ENCODE measurements at regions not wholly inside any gene's neighbourhood (a gene's known extent, or its start where the extent isn't known, plus 50 kb on each side); places are given as distances from the start of the nearest gene placed in this dataset.
"Not testable (repeated sequence)": the region's sequence is repeated elsewhere in the genome, so short reads cannot be mapped to it uniquely, and the experiment has no call there.

GRCh38 chr20:12145951-12146350 is 228.3 kb downstream of the BTBD3 start:
- H3K27me3 Mint-ChIP-seq; intact Hi-C loops (cut with micrococcal nuclease); H3K4me1 Mint-ChIP-seq (ENCODE audit: low read depth); H3K36me3 Mint-ChIP-seq (ENCODE audit: low read depth); H3K27ac Mint-ChIP-seq; H3K4me3 Mint-ChIP-seq: not testable (repeated sequence)
- peaks cover 19% of the 10 kb centered on the region for H3K9me3 Mint-ChIP-seq

DNA sequence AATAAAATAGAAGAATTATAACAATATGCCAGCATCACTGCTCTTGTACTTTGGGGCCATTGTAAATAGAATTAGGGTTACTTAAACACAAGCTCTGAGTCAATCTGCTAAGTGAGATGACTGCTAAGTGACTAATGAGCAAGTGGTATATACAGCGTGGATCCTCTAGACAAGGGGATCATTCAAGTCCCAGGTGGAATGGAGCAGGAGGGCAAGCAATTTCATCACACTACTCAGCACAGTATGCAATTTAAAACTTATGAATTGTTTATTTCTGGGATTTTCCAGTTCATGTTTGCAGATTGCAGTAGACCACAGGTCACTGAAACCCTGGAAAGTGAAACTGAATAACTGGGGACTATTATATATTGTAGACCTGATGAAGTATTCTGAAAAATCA is 235.3 kb downstream of the BTBD3 start:
- intact Hi-C loops (cut with micrococcal nuclease), result no loop called here
- Mint-ChIP-seq H3K36me3 (ENCODE audit: low read depth) (no peaks in the 10 kb centered on the region), H3K27me3 (no peaks in the 10 kb centered on the region), H3K4me3 (no peak overlapping the region), H3K9me3 (no peaks in the 10 kb centered on the region), H3K4me1 (ENCODE audit: low read depth) (peaks cover 6% of the 10 kb centered on the region), H3K27ac (no peak overlapping the region)

GRCh38 chr20:12153628-12154027 is 235.9 kb downstream of the BTBD3 start:
- intact Hi-C loops (cut with micrococcal nuclease), result no loop called here

DNA sequence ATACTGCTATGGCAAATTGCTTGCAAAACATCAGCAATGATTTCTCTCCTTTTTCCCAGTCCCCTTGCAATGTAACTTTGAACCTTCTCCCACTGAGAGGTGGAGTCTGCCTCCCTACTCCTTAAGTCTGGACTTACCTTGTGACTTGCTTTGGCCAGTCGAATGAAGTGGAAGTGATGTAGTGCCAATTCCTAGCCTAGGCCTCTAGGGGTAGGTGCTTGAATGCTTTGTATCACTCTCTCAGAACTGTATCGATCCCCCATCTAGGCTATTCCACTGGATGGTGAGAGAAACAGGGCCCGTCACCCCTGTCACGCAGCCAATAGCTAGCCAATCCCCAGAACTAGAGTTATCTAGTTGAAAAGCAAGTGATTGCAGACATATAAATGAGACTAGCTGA is 238.6 kb downstream of the BTBD3 start:
- Mint-ChIP-seq H3K36me3 (ENCODE audit: low read depth) (no peaks in the 10 kb centered on the region), H3K27me3 (no peaks in the 10 kb centered on the region), H3K4me3 (no peak overlapping the region), H3K4me1 (ENCODE audit: low read depth) (peaks cover 6% of the 10 kb centered on the region), H3K27ac (no peak overlapping the region), H3K9me3 (no peaks in the 10 kb centered on the region)
- intact Hi-C loops (cut with micrococcal nuclease), result no loop called here

More at GRCh38 chr20:12153628-12154027, 235.9 kb downstream of the BTBD3 start:
- H3K27me3 Mint-ChIP-seq, result no peaks in the 10 kb centered on the region
- H3K4me3 Mint-ChIP-seq, result no peak overlapping the region
- H3K4me1 Mint-ChIP-seq (ENCODE audit: low read depth), result peaks cover 6% of the 10 kb centered on the region
- no peaks in the 10 kb centered on the region for H3K36me3 Mint-ChIP-seq (ENCODE audit: low read depth)
- no peaks in the 10 kb centered on the region for H3K9me3 Mint-ChIP-seq
- H3K27ac Mint-ChIP-seq, result no peak overlapping the region

DNA sequence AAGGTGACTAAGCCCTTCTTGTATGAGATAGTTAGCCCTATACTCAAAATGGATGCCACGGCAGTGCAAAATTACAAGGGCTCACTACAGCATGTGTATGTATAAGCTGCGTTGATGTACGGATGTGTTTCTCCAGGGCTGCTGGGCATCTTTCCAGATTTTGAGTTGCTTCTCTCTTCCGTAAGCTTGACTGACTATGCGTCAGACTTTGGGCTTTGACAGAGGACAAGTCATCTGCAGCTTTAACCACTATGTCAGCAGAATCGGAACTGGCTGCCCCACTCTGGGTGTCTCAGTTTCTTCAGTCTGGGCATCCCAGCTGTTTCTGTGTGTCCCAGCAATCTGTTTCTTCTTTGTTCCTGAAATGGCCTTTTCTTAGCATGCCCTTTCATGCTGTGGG is 241.6 kb downstream of the BTBD3 start:
- Mint-ChIP-seq H3K4me3 (no peak overlapping the region), H3K36me3 (ENCODE audit: low read depth) (no peaks in the 10 kb centered on the region), H3K27ac (no peak overlapping the region), H3K9me3 (no peaks in the 10 kb centered on the region), H3K4me1 (ENCODE audit: low read depth) (no peaks in the 10 kb centered on the region), H3K27me3 (no peaks in the 10 kb centered on the region)
- intact Hi-C loops (cut with micrococcal nuclease), result no loop called here

DNA sequence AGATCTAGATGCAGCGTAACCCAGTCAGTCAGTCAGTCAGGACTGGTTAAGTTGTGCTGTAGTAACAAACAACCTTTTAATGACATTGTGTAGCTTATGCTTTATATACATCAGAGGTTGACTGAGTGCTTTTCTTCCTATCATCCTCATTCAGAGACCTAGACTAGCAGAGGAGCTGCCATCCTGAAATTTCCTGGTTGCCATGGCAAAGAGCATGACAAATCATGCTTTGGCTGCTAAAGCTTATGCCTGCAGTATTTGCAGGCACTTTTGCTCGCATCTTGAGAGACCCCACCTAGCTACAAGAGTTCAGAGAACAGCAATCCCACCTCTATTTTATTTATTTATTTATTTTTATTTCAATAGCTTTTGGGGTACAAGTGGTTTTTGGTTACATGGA is 244.0 kb downstream of the BTBD3 start:
- H3K4me1 Mint-ChIP-seq (ENCODE audit: low read depth), result peaks cover 16% of the 10 kb centered on the region
- intact Hi-C loops (cut with micrococcal nuclease), result no loop called here
- no peaks in the 10 kb centered on the region for H3K36me3 Mint-ChIP-seq (ENCODE audit: low read depth)
- H3K27me3 Mint-ChIP-seq, result no peaks in the 10 kb centered on the region
- peaks cover under 1% of the 10 kb centered on the region for H3K9me3 Mint-ChIP-seq
- no peak overlapping the region for H3K27ac Mint-ChIP-seq
- no peak overlapping the region for H3K4me3 Mint-ChIP-seq

DNA sequence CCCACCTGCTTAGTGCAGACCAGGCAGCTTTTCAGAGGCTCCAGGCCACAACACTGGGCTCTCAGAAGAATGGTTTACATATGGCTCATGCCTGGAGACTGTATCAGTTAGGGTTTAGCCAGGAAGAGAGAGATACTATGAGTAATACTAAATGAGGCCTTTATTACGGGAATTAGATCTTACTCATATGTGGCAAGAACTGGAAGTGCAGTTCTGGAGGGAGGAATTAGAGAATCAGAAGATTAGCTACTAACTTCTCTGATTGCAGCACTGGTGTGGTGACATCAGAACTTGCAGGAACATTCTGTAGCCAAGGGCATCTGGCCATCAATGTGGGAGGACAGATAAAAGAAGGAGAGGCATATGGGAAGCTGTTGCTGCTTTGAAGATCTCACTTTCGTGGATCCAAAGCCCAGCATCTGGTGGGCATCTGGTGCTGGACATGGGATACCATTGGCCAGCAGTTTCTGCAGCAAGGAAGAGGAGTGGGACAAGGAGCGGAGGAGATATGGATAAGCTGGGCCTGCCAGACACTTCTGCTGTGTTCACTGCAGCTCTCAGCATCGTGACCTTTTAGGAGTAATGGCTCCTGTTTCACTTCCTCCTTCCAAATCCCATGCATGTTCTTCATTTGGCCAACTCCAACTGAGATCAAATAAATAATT is 248.5 kb downstream of the BTBD3 start:
- H3K9me3 Mint-ChIP-seq, result peaks cover 22% of the 10 kb centered on the region
- H3K4me1 Mint-ChIP-seq (ENCODE audit: low read depth), result peaks cover 16% of the 10 kb centered on the region
- intact Hi-C loops (cut with micrococcal nuclease), result no loop called here
- H3K36me3 Mint-ChIP-seq (ENCODE audit: low read depth), result no peaks in the 10 kb centered on the region
- H3K27me3 Mint-ChIP-seq, result no peaks in the 10 kb centered on the region
- no peak overlapping the region for H3K4me3 Mint-ChIP-seq
- peak overlapping the region; percentile 76 for H3K27ac Mint-ChIP-seq

DNA sequence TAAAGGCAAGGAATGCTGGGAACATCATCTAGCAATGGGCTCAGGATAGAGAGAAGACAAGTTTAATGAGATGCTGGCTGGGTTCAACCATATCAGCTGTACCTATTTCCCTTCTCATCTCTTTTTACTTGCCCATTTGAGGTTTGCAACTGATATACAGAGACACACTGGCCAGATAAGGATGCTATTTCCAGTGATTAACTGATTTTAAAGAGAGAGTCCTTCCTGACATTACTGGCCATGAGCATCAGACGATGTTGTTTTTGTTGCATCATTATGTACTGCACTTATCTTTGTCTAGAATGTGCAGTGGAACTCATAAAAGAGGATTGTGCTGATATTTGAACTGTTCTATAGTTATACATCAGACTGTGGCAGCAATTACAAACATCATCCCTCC is 252.7 kb downstream of the BTBD3 start:
- Mint-ChIP-seq H3K4me1 (ENCODE audit: low read depth) (peaks cover 49% of the 10 kb centered on the region), H3K27ac (no peak overlapping the region), H3K9me3 (peaks cover 22% of the 10 kb centered on the region), H3K4me3 (no peak overlapping the region), H3K36me3 (ENCODE audit: low read depth) (no peaks in the 10 kb centered on the region), H3K27me3 (no peaks in the 10 kb centered on the region)
- intact Hi-C loops (cut with micrococcal nuclease), result no loop called here

DNA sequence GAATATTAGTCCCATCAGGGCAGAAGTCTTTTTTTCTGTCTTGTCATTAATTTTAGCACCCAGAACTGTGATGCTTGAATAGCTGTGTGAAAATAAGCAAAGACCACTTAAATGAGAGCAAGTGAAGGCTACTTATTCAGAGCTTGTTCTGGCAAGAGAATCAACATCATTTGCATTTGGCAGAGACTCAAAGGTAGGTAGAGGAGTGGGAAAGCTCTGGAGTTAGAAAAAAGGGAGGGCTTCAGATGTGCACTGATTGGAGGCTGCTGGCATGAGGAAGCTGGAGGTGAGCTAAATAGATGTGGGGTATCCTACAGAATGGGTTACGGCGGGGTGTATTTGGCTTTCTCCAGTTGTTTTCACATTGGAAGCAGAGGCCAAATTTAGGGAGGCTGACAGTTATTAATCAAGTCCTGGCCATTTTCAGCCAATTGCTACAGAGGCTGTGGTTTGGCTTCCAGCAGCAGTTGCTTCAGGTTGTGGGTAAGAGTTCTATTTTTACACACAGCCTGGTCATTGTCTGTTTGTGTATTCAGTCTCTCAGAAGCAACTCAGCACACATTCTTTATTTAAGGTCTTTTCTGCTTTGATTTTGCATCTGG is 254.3 kb downstream of the BTBD3 start:
- peaks cover 39% of the 10 kb centered on the region for H3K4me1 Mint-ChIP-seq (ENCODE audit: low read depth)
- intact Hi-C loops (cut with micrococcal nuclease), result no loop called here
- H3K36me3 Mint-ChIP-seq (ENCODE audit: low read depth), result no peaks in the 10 kb centered on the region

GRCh38 chr20:12173347-12174012 is 255.8 kb downstream of the BTBD3 start:
- Mint-ChIP-seq H3K36me3 (ENCODE audit: low read depth) (no peaks in the 10 kb centered on the region), H3K9me3 (peaks cover 4% of the 10 kb centered on the region), H3K4me3 (no peak overlapping the region), H3K27me3 (no peaks in the 10 kb centered on the region), H3K4me1 (ENCODE audit: low read depth) (peaks cover 39% of the 10 kb centered on the region), H3K27ac (no peak overlapping the region)
- intact Hi-C loops (cut with micrococcal nuclease), result no loop called here

More for the DNA sequence above, 254.3 kb downstream of the BTBD3 start:
- H3K27ac Mint-ChIP-seq, result no peak overlapping the region
- H3K4me3 Mint-ChIP-seq, result no peak overlapping the region
- peaks cover 19% of the 10 kb centered on the region for H3K9me3 Mint-ChIP-seq
- H3K27me3 Mint-ChIP-seq, result no peaks in the 10 kb centered on the region

- intact Hi-C loops (cut with micrococcal nuclease), result no loop called here
Measured at GRCh38 chr20:12175538-12175937, 257.8 kb downstream of the BTBD3 start.

DNA sequence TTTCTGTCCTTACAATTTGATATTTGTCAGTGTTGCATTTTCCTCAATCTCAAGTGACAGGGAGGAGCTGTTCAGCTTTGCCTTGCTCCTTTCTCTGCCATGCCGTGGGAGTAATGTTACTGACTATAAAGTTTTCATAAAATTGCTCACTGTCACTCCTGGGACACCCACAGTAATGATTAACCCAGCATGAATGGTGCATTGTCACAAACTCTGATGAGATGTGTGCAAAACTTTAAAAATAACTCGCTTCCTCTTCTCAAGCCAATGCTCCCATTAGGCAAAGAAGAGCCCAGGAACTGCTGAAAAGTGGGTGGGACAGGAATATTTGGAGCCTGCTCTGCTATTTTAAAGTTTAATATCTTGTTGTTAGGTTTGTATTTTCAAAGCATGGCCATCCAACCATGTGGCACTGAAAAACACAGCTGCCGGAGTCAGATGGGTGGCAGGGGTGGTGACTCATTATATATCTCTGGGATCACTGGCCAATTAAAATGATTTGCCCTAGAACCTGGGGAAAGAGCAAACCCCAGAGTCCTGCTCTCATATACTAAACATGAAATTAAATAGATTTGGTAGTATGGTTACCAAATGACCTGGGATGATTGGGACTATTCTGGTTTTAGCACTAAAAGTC is 260.1 kb downstream of the BTBD3 start:
- no peaks in the 10 kb centered on the region for H3K27me3 Mint-ChIP-seq
- H3K4me3 Mint-ChIP-seq, result no peak overlapping the region
- H3K9me3 Mint-ChIP-seq, result no peaks in the 10 kb centered on the region
- intact Hi-C loops (cut with micrococcal nuclease), result no loop called here
- peaks cover 24% of the 10 kb centered on the region for H3K4me1 Mint-ChIP-seq (ENCODE audit: low read depth)
- H3K27ac Mint-ChIP-seq, result no peak overlapping the region
- H3K36me3 Mint-ChIP-seq (ENCODE audit: low read depth), result no peaks in the 10 kb centered on the region

More at GRCh38 chr20:12175538-12175937, 257.8 kb downstream of the BTBD3 start:
- Mint-ChIP-seq H3K27me3 (no peaks in the 10 kb centered on the region), H3K36me3 (ENCODE audit: low read depth) (no peaks in the 10 kb centered on the region), H3K4me1 (ENCODE audit: low read depth) (peaks cover 39% of the 10 kb centered on the region), H3K4me3 (no peak overlapping the region), H3K27ac (no peak overlapping the region), H3K9me3 (no peaks in the 10 kb centered on the region)

- Mint-ChIP-seq H3K27me3 (no peaks in the 10 kb centered on the region), H3K27ac (no peak overlapping the region), H3K4me1 (ENCODE audit: low read depth) (peaks cover 10% of the 10 kb centered on the region), H3K4me3 (no peak overlapping the region), H3K9me3 (no peaks in the 10 kb centered on the region), H3K36me3 (ENCODE audit: low read depth) (no peaks in the 10 kb centered on the region)
- intact Hi-C loops (cut with micrococcal nuclease), result no loop called here
Measured at GRCh38 chr20:12179692-12180091, 262.0 kb downstream of the BTBD3 start.

DNA sequence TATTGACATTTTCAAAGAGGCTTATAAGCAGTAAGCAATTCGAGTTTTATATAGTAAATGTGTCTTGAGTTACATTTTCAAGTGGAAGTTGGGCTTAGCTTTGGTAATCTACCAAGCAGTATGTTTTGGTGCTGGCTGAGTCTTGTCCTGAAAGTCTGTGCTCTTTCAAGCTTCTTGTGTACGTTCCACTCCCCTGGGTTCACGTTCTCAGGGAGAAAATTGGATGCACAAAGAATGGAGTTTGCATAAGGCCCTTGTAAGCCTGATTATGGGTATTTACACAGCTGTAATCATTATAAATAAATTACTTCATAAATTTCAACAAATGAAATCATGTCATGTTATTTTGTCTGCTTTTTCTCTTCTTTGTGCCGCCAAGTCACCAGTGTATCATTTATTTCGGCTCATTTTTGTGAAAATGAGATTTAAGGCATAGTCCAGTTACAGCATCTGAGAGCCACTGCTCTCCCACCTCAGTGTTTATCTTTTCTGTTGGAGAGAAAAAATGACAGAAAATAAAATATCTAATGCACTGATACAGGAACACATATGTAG is 262.5 kb downstream of the BTBD3 start:
- Mint-ChIP-seq H3K27ac (no peak overlapping the region), H3K4me3 (no peak overlapping the region), H3K4me1 (ENCODE audit: low read depth) (peaks cover 5% of the 10 kb centered on the region), H3K27me3 (no peaks in the 10 kb centered on the region), H3K36me3 (ENCODE audit: low read depth) (no peaks in the 10 kb centered on the region), H3K9me3 (no peaks in the 10 kb centered on the region)
- intact Hi-C loops (cut with micrococcal nuclease), result no loop called here
